ENCODE measurements at regions not wholly inside any gene's neighbourhood (a gene's known extent, or its start where the extent isn't known, plus 50 kb on each side); places are given as distances from the start of the nearest gene placed in this dataset.
"Not testable (repeated sequence)": the region's sequence is repeated elsewhere in the genome, so short reads cannot be mapped to it uniquely, and the experiment has no call there.

GRCh38 chr4:63106600-63106999, 1302.7 kb downstream of the TECRL start:
- Histone ChIP-seq H3K36me3 (no peaks in the 10 kb centered on the region), H3K4me1 (no peaks in the 10 kb centered on the region), H3K9me3 (no peaks in the 10 kb centered on the region), H3K27me3 (no peaks in the 10 kb centered on the region), H3K4me3 (no peak overlapping the region), H3K27ac (no peak overlapping the region)
- no peak for DNase-seq
- TF ChIP-seq POLR2A (IDR thresholded peaks at IDR 0.05) (no peak), CTCF (IDR thresholded peaks at IDR 0.05) (no peak)

- no peak for DNase-seq
- H3K4me3 ChIP-seq = no peak overlapping the region
- no peaks in the 10 kb centered on the region for H3K27me3 ChIP-seq
- H3K4me1 ChIP-seq = no peaks in the 10 kb centered on the region
- no peaks in the 10 kb centered on the region for H3K36me3 ChIP-seq
- TF ChIP-seq CTCF (IDR thresholded peaks at IDR 0.05) (no peak), POLR2A (IDR thresholded peaks at IDR 0.05) (no peak)
- H3K9me3 ChIP-seq = no peaks in the 10 kb centered on the region
- no peak overlapping the region for H3K27ac ChIP-seq
Measured at GRCh38 chr4:63105839-63106238, 1303.4 kb downstream of the TECRL start.

- Histone ChIP-seq H3K4me1 (no peaks in the 10 kb centered on the region), H3K36me3 (no peaks in the 10 kb centered on the region), H3K27ac (no peak overlapping the region), H3K9me3 (no peaks in the 10 kb centered on the region), H3K27me3 (no peaks in the 10 kb centered on the region), H3K4me3 (no peak overlapping the region)
- DNase-seq = no peak
- TF ChIP-seq POLR2A (IDR thresholded peaks at IDR 0.05) (no peak), CTCF (IDR thresholded peaks at IDR 0.05) (no peak)
Measured at GRCh38 chr4:63090641-63091040, 1318.6 kb downstream of the TECRL start.

GRCh38 chr4:63085091-63085490, 1324.2 kb downstream of the TECRL start:
- Histone ChIP-seq H3K36me3 (no peaks in the 10 kb centered on the region), H3K4me1 (no peaks in the 10 kb centered on the region), H3K9me3 (no peaks in the 10 kb centered on the region), H3K4me3 (no peak overlapping the region), H3K27me3 (no peaks in the 10 kb centered on the region), H3K27ac (no peak overlapping the region)
- no peak for DNase-seq
- no peak for TF ChIP-seq CTCF (IDR thresholded peaks at IDR 0.05)
- TF ChIP-seq POLR2A (IDR thresholded peaks at IDR 0.05) = no peak

- no peaks in the 10 kb centered on the region for H3K27me3 ChIP-seq
- DNase-seq = no peak
- TF ChIP-seq CTCF (IDR thresholded peaks at IDR 0.05) (no peak), POLR2A (IDR thresholded peaks at IDR 0.05) (no peak)
- no peak overlapping the region for H3K4me3 ChIP-seq
- no peaks in the 10 kb centered on the region for H3K4me1 ChIP-seq
- no peak overlapping the region for H3K27ac ChIP-seq
- H3K9me3 ChIP-seq = no peaks in the 10 kb centered on the region
- no peaks in the 10 kb centered on the region for H3K36me3 ChIP-seq
Measured at GRCh38 chr4:63080934-63081333, 1328.3 kb downstream of the TECRL start.

GRCh38 chr4:63063760-63064159, 1345.5 kb downstream of the TECRL start:
- H3K27me3 ChIP-seq = no peaks in the 10 kb centered on the region
- DNase-seq = no peak
- no peak overlapping the region for H3K4me3 ChIP-seq
- no peaks in the 10 kb centered on the region for H3K4me1 ChIP-seq
- H3K9me3 ChIP-seq = no peaks in the 10 kb centered on the region
- TF ChIP-seq CTCF (IDR thresholded peaks at IDR 0.05) (no peak), POLR2A (IDR thresholded peaks at IDR 0.05) (no peak)
- H3K36me3 ChIP-seq = no peaks in the 10 kb centered on the region
- no peak overlapping the region for H3K27ac ChIP-seq

- H3K4me1 ChIP-seq, H3K4me3 ChIP-seq, DNase-seq, H3K36me3 ChIP-seq, H3K27ac ChIP-seq, H3K9me3 ChIP-seq, H3K27me3 ChIP-seq: not testable (repeated sequence)
Measured at GRCh38 chr4:63062891-63063290, 1346.4 kb downstream of the TECRL start.

Measured in Peyer's patch (tissue), 4 donors.